K562 (cell line): ENCODE measurements at regions not wholly inside any gene's neighbourhood (a gene's known extent, or its start where the extent isn't known, plus 50 kb on each side); places are given as distances from the start of the nearest gene placed in this dataset.

Source experiments
- HDAC2 ChIP-seq: fragments of 450-650 bp; IDR thresholded peaks from 2 replicates; pipeline ENCODE4 v1.6.1; 2016; ENCODE audit warnings: mild to moderate bottlenecking
- NBN ChIP-seq: fragments of 450-650 bp; IDR thresholded peaks from 2 replicates; pipeline ENCODE4 v1.6.1; 2016; ENCODE audit warnings: low read depth, mild to moderate bottlenecking
- NCOR1 ChIP-seq: fragments of 450-650 bp; IDR thresholded peaks from 2 replicates; pipeline ENCODE4 v1.6.1; 2016; ENCODE audit warnings: mild to moderate bottlenecking, moderate library complexity
- SP1 ChIP-seq: sonication (generic); formaldehyde crosslinking; IDR thresholded peaks from 2 replicates; pipeline ENCODE4 v1.8.1; 2022; ENCODE audit warnings: mild to moderate bottlenecking, missing genetic modification reagents
- TAF9B ChIP-seq: fragments of 450-650 bp; IDR thresholded peaks from 2 replicates; pipeline ENCODE4 v1.6.1; 2018; ENCODE audit warnings: mild to moderate bottlenecking; ENCODE audit not compliant: partially characterized antibody
- THRA ChIP-seq: fragments of 450-650 bp; IDR thresholded peaks from 2 replicates; pipeline ENCODE4 v1.6.1; 2017; ENCODE audit warnings: mild to moderate bottlenecking, moderate library complexity
- ZNF274 ChIP-seq: IDR thresholded peaks from 2 replicates; pipeline ENCODE4 v1.6.1; 2011; ENCODE audit warnings: low read depth, mild to moderate bottlenecking, low read length, moderate library complexity, borderline replicate concordance
- TF ChIP-seq, protein P1 (sequence below), 3 experiments: IDR thresholded peaks in 2 of 3; conservative IDR thresholded peaks in 1 of 3; 2 replicates each; pipeline ENCODE4 v1.5.1; 2011 to 2012; ENCODE audit warnings: low read length in 3 of 3, mild to moderate bottlenecking in 3 of 3, control low read depth in 2 of 3, improper control_type of control experiment in 1 of 3, inconsistent platforms in 1 of 3, low read depth in 1 of 3, mixed read lengths in 1 of 3, moderate library complexity in 1 of 3; ENCODE audit not compliant: insufficient read depth in 2 of 3
- TF ChIP-seq, protein P2 (sequence below): sonication (generic); formaldehyde crosslinking; IDR thresholded peaks from 2 replicates; pipeline ENCODE4 v1.8.1; 2022; ENCODE audit warnings: missing genetic modification reagents

GRCh38 chr4:24689212-24689611 lies 104.9 kb upstream of the DHX15 start:
- TF ChIP-seq SP1 (CRISPR knock-in tag): no peak
- TF ChIP-seq NCOR1: no peak
- no peak for TF ChIP-seq NBN
- TF ChIP-seq, protein P1, sequence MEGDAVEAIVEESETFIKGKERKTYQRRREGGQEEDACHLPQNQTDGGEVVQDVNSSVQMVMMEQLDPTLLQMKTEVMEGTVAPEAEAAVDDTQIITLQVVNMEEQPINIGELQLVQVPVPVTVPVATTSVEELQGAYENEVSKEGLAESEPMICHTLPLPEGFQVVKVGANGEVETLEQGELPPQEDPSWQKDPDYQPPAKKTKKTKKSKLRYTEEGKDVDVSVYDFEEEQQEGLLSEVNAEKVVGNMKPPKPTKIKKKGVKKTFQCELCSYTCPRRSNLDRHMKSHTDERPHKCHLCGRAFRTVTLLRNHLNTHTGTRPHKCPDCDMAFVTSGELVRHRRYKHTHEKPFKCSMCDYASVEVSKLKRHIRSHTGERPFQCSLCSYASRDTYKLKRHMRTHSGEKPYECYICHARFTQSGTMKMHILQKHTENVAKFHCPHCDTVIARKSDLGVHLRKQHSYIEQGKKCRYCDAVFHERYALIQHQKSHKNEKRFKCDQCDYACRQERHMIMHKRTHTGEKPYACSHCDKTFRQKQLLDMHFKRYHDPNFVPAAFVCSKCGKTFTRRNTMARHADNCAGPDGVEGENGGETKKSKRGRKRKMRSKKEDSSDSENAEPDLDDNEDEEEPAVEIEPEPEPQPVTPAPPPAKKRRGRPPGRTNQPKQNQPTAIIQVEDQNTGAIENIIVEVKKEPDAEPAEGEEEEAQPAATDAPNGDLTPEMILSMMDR (IDR thresholded peaks at IDR 0.05 in 2 of 3, conservative IDR thresholded peaks at IDR 0.05 in 1 of 3; ENCODE audit: insufficient read depth in 2 of 3, low read depth in 1 of 3, low read length in 3 of 3): no peak
- TF ChIP-seq, protein P2, sequence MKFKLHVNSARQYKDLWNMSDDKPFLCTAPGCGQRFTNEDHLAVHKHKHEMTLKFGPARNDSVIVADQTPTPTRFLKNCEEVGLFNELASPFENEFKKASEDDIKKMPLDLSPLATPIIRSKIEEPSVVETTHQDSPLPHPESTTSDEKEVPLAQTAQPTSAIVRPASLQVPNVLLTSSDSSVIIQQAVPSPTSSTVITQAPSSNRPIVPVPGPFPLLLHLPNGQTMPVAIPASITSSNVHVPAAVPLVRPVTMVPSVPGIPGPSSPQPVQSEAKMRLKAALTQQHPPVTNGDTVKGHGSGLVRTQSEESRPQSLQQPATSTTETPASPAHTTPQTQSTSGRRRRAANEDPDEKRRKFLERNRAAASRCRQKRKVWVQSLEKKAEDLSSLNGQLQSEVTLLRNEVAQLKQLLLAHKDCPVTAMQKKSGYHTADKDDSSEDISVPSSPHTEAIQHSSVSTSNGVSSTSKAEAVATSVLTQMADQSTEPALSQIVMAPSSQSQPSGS (CRISPR knock-in tag): no peak
- no peak for TF ChIP-seq HDAC2
- TF ChIP-seq TAF9B: no peak
- no peak for TF ChIP-seq THRA
- no peak for TF ChIP-seq ZNF274
